ENCODE measurements at regions not wholly inside any gene's neighbourhood (a gene's known extent, or its start where the extent isn't known, plus 50 kb on each side); places are given as distances from the start of the nearest gene placed in this dataset.

DNA sequence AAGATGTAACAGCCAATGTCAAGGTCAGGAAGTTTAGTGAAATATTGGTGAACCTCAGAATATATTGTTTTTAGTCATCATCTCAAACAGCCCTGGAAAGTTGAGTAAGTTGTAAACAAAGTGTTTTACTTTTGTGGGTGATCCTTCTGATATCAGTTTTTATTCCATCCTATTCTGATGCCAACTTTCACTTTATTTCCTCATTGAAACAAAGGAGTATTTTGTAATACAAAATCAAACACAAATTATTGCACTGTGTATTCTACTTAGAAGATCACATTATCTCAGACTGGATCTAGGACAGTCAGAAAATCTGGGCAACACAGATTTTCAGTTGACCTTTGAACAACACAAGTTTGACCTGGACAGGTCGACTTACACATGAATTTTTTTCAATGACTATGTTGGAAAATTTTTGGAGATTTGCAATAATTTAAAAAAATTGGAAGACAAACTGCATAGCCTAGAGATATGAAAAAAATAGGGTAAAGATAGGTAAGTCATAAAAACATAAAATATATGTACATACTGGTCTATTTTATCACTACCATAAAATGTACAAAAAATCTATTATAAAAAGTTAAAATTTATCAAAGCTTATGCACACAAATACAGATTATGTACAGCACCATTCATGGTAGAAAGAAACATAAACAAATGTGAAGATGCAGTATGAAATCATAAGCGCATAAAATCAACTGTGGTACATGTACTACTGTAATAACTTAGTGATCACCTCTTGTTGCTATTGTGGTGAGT is 709.1 kb upstream of the FAM241A start:
- Histone ChIP-seq H2BK20ac (ENCODE audit: low read length) (no peak overlapping the region), H2BK15ac (ENCODE audit: low read length) (no peak overlapping the region), H3K9ac (replicated peaks in 1 of 4; ENCODE audit: extremely low read depth in 1 of 4, low read depth in 3 of 4, low read length in 3 of 4) (no peak overlapping the region), H3K4me3 (ENCODE audit: extremely low read depth in 1 of 4, insufficient read depth in 2 of 4, low read depth in 3 of 4, low read length in 4 of 4) (no peak overlapping the region), H3K36me3 (ENCODE audit: control insufficient read depth in 2 of 4, insufficient read depth in 4 of 4, low read length in 3 of 4) (no peaks in the 10 kb centered on the region), H3K27me3 (replicated peaks in 1 of 4; ENCODE audit: control insufficient read depth in 3 of 4, extremely low read depth in 1 of 4, insufficient read depth in 3 of 4, low read length in 3 of 4) (no peaks in the 10 kb centered on the region), H2BK5ac (ENCODE audit: low read depth, low read length) (no peak overlapping the region), H2BK12ac (ENCODE audit: low read depth, low read length) (no peak overlapping the region), H3K4me2 (ENCODE audit: insufficient read depth in 1 of 2, low read depth in 2 of 2, low read length in 2 of 2) (no peak overlapping the region), H3K56ac (replicated peaks; ENCODE audit: insufficient read length, low read depth, low read length) (no peak overlapping the region), H3K79me2 (ENCODE audit: control insufficient read depth in 1 of 2, insufficient read depth in 2 of 2, low read length in 2 of 2) (no peaks in the 10 kb centered on the region), H3K9me3 (ENCODE audit: insufficient read depth in 2 of 2, low read depth in 1 of 2, low read length in 1 of 2) (no peaks in the 10 kb centered on the region), H2AFZ (ENCODE audit: low read length) (no peak overlapping the region), H2AK5ac (ENCODE audit: low read depth, low read length) (no peak overlapping the region), H3K23ac (ENCODE audit: insufficient read length) (no peak overlapping the region), H4K8ac (ENCODE audit: extremely low read depth, insufficient read depth, low read length) (no peak overlapping the region), H3K14ac (ENCODE audit: insufficient read length) (no peak overlapping the region), H3K27ac (ENCODE audit: low read depth, low read length) (no peak overlapping the region), H4K20me1 (replicated peaks in 1 of 2; ENCODE audit: control insufficient read depth in 1 of 2, insufficient read depth in 2 of 2, low read length in 2 of 2) (no peaks in the 10 kb centered on the region), H3K4me1 (replicated peaks in 1 of 4; ENCODE audit: control insufficient read depth in 3 of 4, insufficient read depth in 4 of 4, low read length in 3 of 4) (no peaks in the 10 kb centered on the region), H3K79me1 (ENCODE audit: low read depth, low read length) (no peaks in the 10 kb centered on the region), H2BK120ac (replicated peaks; ENCODE audit: low read depth, low read length) (no peak overlapping the region), H4K5ac (ENCODE audit: insufficient read length, low read depth, low read length) (no peak overlapping the region), H3K18ac (ENCODE audit: extremely low read depth, low read length) (no peak overlapping the region), H3K4ac (replicated peaks; ENCODE audit: insufficient read length, low read depth, low read length) (no peak overlapping the region), H3K23me2 (ENCODE audit: low read depth, low read length) (no peaks in the 10 kb centered on the region), H4K91ac (replicated peaks; ENCODE audit: insufficient read length, low read length) (no peak overlapping the region)
- no peak for FAIRE-seq
- ChIA-PET POLR2A (ENCODE audit: partially characterized antibody) (no interaction called here), CTCF (ENCODE audit: partially characterized antibody) (no interaction called here)
- DNase-seq (ENCODE audit: low read depth in 1 of 2, low spot score in 2 of 2), result no peak
- 85% methylated on average over 2 of the region's 2 CpGs; no CpG with 5 or more reads in 1 of the 2 experiments for WGBS, 2 experiments (ENCODE audit: extremely low coverage in 1 of 2, insufficient coverage in 1 of 2, insufficient read length in 1 of 2, insufficient replicate concordance in 2 of 2, low coverage in 1 of 2, low lambda C conversion rate in 2 of 2, missing lambda C conversion rate in 1 of 2)
- TF ChIP-seq SIN3A (conservative IDR thresholded peaks at IDR 0.05 in 1 of 2, IDR thresholded peaks at IDR 0.05 in 1 of 2; ENCODE audit: low read depth in 1 of 2, low read length in 2 of 2) (no peak), SRF (IDR thresholded peaks at IDR 0.05; ENCODE audit: low read depth, low read length) (no peak), KDM4A (IDR thresholded peaks at IDR 0.05; ENCODE audit: low read depth, low read length, severe bottlenecking) (no peak), CEBPB (IDR thresholded peaks at IDR 0.05; ENCODE audit: low read depth, low read length) (no peak), GTF2F1 (IDR thresholded peaks at IDR 0.05; ENCODE audit: borderline replicate concordance, low read depth, low read length) (no peak), HDAC2 (IDR thresholded peaks at IDR 0.05; ENCODE audit: borderline replicate concordance in 1 of 2, low read depth in 2 of 2, low read length in 2 of 2) (no peak), TBP (IDR thresholded peaks at IDR 0.05; ENCODE audit: low read depth, low read length) (no peak), ZNF274 (IDR thresholded peaks at IDR 0.05; ENCODE audit: borderline replicate concordance, extremely low read depth, low read length) (no peak), TCF12 (IDR thresholded peaks at IDR 0.05; ENCODE audit: low read depth, low read length) (no peak), CBX8 (IDR thresholded peaks at IDR 0.05; ENCODE audit: borderline replicate concordance, low read depth, low read length) (no peak)
- TF ChIP-seq, protein P1, sequence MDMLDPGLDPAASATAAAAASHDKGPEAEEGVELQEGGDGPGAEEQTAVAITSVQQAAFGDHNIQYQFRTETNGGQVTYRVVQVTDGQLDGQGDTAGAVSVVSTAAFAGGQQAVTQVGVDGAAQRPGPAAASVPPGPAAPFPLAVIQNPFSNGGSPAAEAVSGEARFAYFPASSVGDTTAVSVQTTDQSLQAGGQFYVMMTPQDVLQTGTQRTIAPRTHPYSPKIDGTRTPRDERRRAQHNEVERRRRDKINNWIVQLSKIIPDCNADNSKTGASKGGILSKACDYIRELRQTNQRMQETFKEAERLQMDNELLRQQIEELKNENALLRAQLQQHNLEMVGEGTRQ (IDR thresholded peaks at IDR 0.05; ENCODE audit: low read length), result no peak
- TF ChIP-seq, protein P2, sequence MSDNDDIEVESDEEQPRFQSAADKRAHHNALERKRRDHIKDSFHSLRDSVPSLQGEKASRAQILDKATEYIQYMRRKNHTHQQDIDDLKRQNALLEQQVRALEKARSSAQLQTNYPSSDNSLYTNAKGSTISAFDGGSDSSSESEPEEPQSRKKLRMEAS (IDR thresholded peaks at IDR 0.05), result no peak
